ENCODE measurements at regions not wholly inside any gene's neighbourhood (a gene's known extent, or its start where the extent isn't known, plus 50 kb on each side); places are given as distances from the start of the nearest gene placed in this dataset.

GRCh38 chr21:35414056-35414455 lies 365.0 kb upstream of the RUNX1 start:
- DNase-seq: no peak

DNA sequence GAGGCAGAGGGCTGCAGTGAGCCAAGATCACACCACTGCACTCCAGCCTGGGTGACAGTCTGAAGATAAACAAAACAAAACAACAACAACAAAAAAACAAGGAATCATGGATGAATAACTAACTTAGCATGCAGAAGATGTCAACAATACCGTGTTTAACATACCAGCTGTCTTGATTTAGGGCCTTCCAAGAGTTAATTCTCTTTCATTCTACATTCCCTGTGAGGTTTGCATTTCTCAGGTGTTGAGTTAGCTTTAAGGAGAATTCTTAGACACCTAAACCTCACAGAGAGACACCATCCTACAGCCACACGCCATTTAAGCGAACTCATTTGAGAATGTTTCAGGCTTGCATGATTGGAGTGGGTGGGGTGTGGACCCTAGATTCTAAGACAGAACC lies 363.1 kb upstream of the RUNX1 start:
- DNase-seq: no peak

- no peak for DNase-seq
These were observed 362.3 kb upstream of the RUNX1 start for GRCh38 chr21:35411434-35411833.

- DNase-seq: no peak
These were observed 361.6 kb upstream of the RUNX1 start for GRCh38 chr21:35410656-35411055.

GRCh38 chr21:35410123-35410522 lies 361.0 kb upstream of the RUNX1 start:
- no peak for DNase-seq

- no peak for DNase-seq
These were observed 359.3 kb upstream of the RUNX1 start for GRCh38 chr21:35408401-35408800.

GRCh38 chr21:35406635-35407034 lies 357.5 kb upstream of the RUNX1 start:
- DNase-seq: no peak

- no peak for DNase-seq
These were observed 356.9 kb upstream of the RUNX1 start for GRCh38 chr21:35405981-35406380.

- no peak for DNase-seq
These were observed 355.1 kb upstream of the RUNX1 start for GRCh38 chr21:35404247-35404646.

DNA sequence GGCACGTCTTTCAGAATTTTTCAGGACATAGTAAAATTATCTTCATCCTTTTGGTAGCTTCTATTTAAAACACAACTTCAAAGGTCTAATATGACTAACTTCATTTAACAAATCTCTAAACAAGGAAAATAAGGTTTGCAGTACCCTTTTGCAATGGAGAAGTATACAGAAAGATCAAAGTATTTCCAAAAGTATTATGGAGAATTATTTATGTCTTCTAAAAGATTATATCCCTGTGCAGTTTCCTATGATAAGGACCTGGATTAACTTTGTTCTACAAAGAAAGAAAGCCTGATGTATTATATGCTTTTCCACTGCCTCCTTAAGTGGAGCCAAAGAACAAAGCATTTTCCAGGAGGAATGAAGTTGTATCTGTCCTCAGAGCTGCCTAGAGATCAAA lies 353.0 kb upstream of the RUNX1 start:
- no peak for DNase-seq

DNA sequence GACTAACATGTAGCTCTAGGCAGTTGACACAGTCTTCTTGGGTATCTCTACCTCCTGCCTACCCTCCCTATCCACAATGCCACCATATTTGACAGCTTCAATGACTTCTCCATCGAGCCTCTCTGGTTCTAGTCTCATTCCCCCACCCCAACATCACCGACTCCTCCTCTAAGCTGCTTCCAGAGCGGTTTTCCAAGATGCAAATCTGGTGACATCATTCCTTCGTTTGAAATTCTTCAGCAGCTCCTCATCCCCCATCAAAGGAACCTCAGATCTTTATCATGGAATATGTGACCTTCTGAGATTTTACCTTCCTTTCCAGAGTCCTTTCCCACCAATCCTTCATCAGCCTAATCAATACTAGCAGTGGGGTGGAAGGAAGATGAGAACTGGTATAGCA lies 352.4 kb upstream of the RUNX1 start:
- no peak for DNase-seq

GRCh38 chr21:35400233-35400939 lies 351.3 kb upstream of the RUNX1 start:
- peak; percentile 43 to 75 for DNase-seq

GRCh38 chr21:35399706-35400105 lies 350.6 kb upstream of the RUNX1 start:
- no peak for DNase-seq

- no peak for DNase-seq
These were observed 350.0 kb upstream of the RUNX1 start for GRCh38 chr21:35399002-35399530.

- DNase-seq: no peak
These were observed 349.4 kb upstream of the RUNX1 start for GRCh38 chr21:35398346-35398982.

- DNase-seq: no peak
These were observed 348.7 kb upstream of the RUNX1 start for GRCh38 chr21:35397781-35398180.

- DNase-seq: no peak
These were observed 347.6 kb upstream of the RUNX1 start for GRCh38 chr21:35396655-35397054.

DNA sequence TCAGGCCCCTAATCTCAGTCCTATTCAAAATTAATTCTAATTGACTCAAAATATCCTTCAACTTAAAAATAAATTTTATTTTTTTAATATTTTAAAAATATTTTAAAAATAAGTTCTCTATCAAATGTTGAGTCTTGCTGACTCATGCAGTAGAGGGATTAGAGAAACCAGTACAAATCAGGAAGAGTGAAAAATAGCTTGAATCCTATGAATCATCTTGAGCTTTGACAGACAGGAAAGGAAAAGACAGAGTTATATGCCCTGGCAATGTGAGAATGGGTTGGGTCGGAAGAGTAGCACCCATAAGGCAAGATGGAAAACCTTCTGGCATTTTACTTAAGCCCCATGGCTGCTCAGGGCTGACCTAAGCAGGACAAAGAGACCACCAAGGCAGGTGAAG lies 346.6 kb upstream of the RUNX1 start:
- DNase-seq: no peak

GRCh38 chr21:35394634-35395369 lies 345.7 kb upstream of the RUNX1 start:
- no peak for DNase-seq

DNA sequence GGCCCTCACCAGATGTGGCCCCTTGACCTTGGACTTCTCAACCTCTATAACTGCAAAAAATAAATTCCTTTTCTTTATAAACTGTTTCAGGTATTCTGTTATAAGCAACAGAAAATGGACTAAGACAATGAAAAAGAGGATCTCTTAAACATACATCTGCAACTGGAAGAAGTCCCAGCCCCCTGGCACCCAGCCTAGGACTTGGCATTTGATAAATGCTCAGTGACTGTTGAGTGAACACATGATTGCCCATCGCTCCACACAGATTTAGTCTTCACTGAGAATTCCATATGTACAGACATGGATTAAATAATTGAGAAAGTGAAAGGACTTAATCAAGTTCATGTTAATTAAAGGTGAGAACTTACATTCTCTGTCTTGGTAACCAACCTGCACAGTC lies 344.9 kb upstream of the RUNX1 start:
- DNase-seq: no peak

GRCh38 chr21:35390013-35390776 lies 341.1 kb upstream of the RUNX1 start:
- DNase-seq: no peak

- DNase-seq: no peak
These were observed 337.5 kb upstream of the RUNX1 start for GRCh38 chr21:35386491-35387079.

GRCh38 chr21:35384375-35384774 lies 335.3 kb upstream of the RUNX1 start:
- DNase-seq: no peak
